ENCODE measurements at regions not wholly inside any gene's neighbourhood (a gene's known extent, or its start where the extent isn't known, plus 50 kb on each side); places are given as distances from the start of the nearest gene placed in this dataset.

DNA sequence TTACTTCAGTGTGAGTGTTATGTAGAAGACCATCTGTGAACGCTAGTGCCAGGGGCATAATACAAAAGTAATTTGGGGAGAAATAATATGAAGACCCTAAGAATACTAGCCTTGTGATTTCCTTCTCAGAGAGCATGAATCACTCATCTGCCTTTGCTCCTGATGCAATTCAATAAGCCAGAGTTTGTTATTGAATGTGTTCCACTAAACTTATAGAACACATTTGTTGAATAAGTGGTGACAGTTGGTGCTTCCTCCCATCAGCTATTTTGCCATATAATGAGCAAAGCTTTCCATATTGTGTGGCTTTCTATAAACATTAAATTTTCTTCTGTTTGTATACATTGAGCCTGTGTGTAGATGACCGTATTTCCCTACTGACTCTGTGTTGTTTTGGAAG, 136.4 kb upstream of the QRFPR start:
- no peak for DNase-seq (ENCODE audit: low spot score in 2 of 2, unreplicated experiment in 2 of 2)
- Mint-ChIP-seq H3K4me3 (no peak overlapping the region), H3K27ac (no peak overlapping the region), H3K9me3 (peaks cover 14% of the 10 kb centered on the region), H3K36me3 (no peaks in the 10 kb centered on the region), H3K4me1 (no peaks in the 10 kb centered on the region), H3K27me3 (ENCODE audit: low read depth) (peaks cover 6% of the 10 kb centered on the region)
- TF ChIP-seq CTCF (IDR thresholded peaks at IDR 0.05; ENCODE audit: unreplicated experiment), result no peak

GRCh38 chr4:121514443-121514842, 133.6 kb upstream of the QRFPR start:
- DNase-seq (ENCODE audit: low spot score in 2 of 2, unreplicated experiment in 2 of 2), result no peak
- H3K9me3 Mint-ChIP-seq, result peaks cover 11% of the 10 kb centered on the region
- peaks cover 30% of the 10 kb centered on the region for H3K27me3 Mint-ChIP-seq (ENCODE audit: low read depth)
- no peak overlapping the region for H3K4me3 Mint-ChIP-seq
- H3K4me1 Mint-ChIP-seq, result no peaks in the 10 kb centered on the region
- H3K27ac Mint-ChIP-seq, result no peak overlapping the region
- H3K36me3 Mint-ChIP-seq, result no peaks in the 10 kb centered on the region
- no peak for TF ChIP-seq CTCF (IDR thresholded peaks at IDR 0.05; ENCODE audit: unreplicated experiment)

GRCh38 chr4:121510341-121510874, 129.6 kb upstream of the QRFPR start:
- TF ChIP-seq CTCF (IDR thresholded peaks at IDR 0.05; ENCODE audit: unreplicated experiment), result no peak
- Mint-ChIP-seq H3K4me1 (no peaks in the 10 kb centered on the region), H3K27ac (no peak overlapping the region), H3K9me3 (no peaks in the 10 kb centered on the region), H3K4me3 (no peak overlapping the region), H3K36me3 (no peaks in the 10 kb centered on the region), H3K27me3 (ENCODE audit: low read depth) (peaks cover 34% of the 10 kb centered on the region)
- no peak for DNase-seq (ENCODE audit: low spot score in 2 of 2, unreplicated experiment in 2 of 2)

DNA sequence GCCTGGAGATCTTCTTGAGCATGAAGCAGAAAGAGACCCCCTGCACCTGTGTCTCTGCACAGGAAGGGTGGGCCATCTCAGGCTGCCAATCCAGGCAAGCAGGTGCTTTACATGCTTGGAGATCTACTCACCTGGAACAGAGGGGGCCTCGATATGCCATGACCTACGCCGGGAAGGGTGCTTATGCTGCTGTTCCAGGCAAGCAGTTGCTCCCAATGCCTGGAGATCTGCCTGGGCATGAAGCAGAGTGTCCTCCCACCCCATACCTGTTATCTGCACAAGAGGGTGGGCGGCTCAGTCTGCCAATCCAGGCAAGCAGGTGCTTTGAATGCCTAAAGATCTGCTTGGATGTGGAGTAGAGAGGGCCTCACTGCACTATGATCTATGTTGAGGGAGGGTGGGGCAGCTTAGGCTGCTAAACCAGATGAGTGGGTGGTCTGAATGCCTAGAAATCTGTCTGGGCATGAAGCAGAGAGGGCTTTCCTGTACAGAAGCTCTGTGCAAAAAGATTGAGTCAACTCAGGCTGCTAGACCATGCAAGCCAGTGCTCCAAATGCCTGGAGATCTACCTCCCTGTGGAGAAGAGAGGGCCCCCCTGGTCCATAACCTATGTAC, 104.5 kb upstream of the QRFPR start:
- peaks cover 1% of the 10 kb centered on the region for H3K36me3 Mint-ChIP-seq
- H3K4me1 Mint-ChIP-seq, result peaks cover 4% of the 10 kb centered on the region
- H3K4me3 Mint-ChIP-seq, result no peak overlapping the region
- peaks cover 4% of the 10 kb centered on the region for H3K27me3 Mint-ChIP-seq (ENCODE audit: low read depth)
- H3K27ac Mint-ChIP-seq, result no peak overlapping the region
- no peak for TF ChIP-seq CTCF (IDR thresholded peaks at IDR 0.05; ENCODE audit: unreplicated experiment)
- no peak for DNase-seq (ENCODE audit: low spot score in 2 of 2, unreplicated experiment in 2 of 2)
- H3K9me3 Mint-ChIP-seq, result peaks cover 16% of the 10 kb centered on the region

GRCh38 chr4:121484633-121485032, 103.8 kb upstream of the QRFPR start:
- no peak for TF ChIP-seq CTCF (IDR thresholded peaks at IDR 0.05; ENCODE audit: unreplicated experiment)
- H3K27me3 Mint-ChIP-seq (ENCODE audit: low read depth), result peaks cover 4% of the 10 kb centered on the region
- H3K9me3 Mint-ChIP-seq, result peaks cover 16% of the 10 kb centered on the region
- H3K4me1 Mint-ChIP-seq, result peaks cover 4% of the 10 kb centered on the region
- H3K27ac Mint-ChIP-seq, result no peak overlapping the region
- H3K4me3 Mint-ChIP-seq, result no peak overlapping the region
- peaks cover 1% of the 10 kb centered on the region for H3K36me3 Mint-ChIP-seq
- no peak for DNase-seq (ENCODE audit: low spot score in 2 of 2, unreplicated experiment in 2 of 2)

Measured in mesothelial cell of epicardium (in vitro differentiated cells).